ENCODE measurements at regions not wholly inside any gene's neighbourhood (a gene's known extent, or its start where the extent isn't known, plus 50 kb on each side); places are given as distances from the start of the nearest gene placed in this dataset.

GRCh38 chr9:126125992-126126409 is 200.6 kb upstream of the MVB12B start:
- Histone ChIP-seq H3K36me3 (ENCODE audit: control insufficient read depth, insufficient read depth, low read length) (no peaks in the 10 kb centered on the region), H3K27me3 (ENCODE audit: control insufficient read depth, insufficient read depth, low read length) (peaks cover 5% of the 10 kb centered on the region; the same call in 1 of the 2 replicates), H3K4me3 (ENCODE audit: low read depth, low read length) (no peak overlapping the region)
- no peak for TF ChIP-seq CTCF (IDR thresholded peaks at IDR 0.05; ENCODE audit: insufficient read depth, low read depth, low read length)
- no peak for DNase-seq (ENCODE audit: low read depth)
- ChIA-PET POLR2A (no interaction called here), CTCF (interaction anchor here (0.9 kb wide), 1 partner anchor 568 kb away, joined by 3 read pairs; no protein-coding TSS in a partner anchor)

GRCh38 chr9:126126807-126127206 is 199.8 kb upstream of the MVB12B start:
- H3K4me3 ChIP-seq (ENCODE audit: low read depth, low read length) = no peak overlapping the region
- POLR2A ChIA-PET = no interaction called here

GRCh38 chr9:126127591-126127990 is 199.0 kb upstream of the MVB12B start:
- ChIA-PET POLR2A (no interaction called here), CTCF (no interaction called here)
- H3K4me3 ChIP-seq (ENCODE audit: low read depth, low read length) = no peak overlapping the region
- H3K27me3 ChIP-seq (ENCODE audit: control insufficient read depth, insufficient read depth, low read length) = peaks cover 7% of the 10 kb centered on the region
- no peak for TF ChIP-seq CTCF (IDR thresholded peaks at IDR 0.05; ENCODE audit: insufficient read depth, low read depth, low read length)
- no peaks in the 10 kb centered on the region for H3K36me3 ChIP-seq (ENCODE audit: control insufficient read depth, insufficient read depth, low read length)
- DNase-seq (ENCODE audit: low read depth) = no peak

More at GRCh38 chr9:126126807-126127206, 199.8 kb upstream of the MVB12B start:
- no peak for TF ChIP-seq CTCF (IDR thresholded peaks at IDR 0.05; ENCODE audit: insufficient read depth, low read depth, low read length)
- CTCF ChIA-PET = no interaction called here
- no peak for DNase-seq (ENCODE audit: low read depth)
- Histone ChIP-seq H3K36me3 (ENCODE audit: control insufficient read depth, insufficient read depth, low read length) (no peaks in the 10 kb centered on the region), H3K27me3 (ENCODE audit: control insufficient read depth, insufficient read depth, low read length) (peaks cover 7% of the 10 kb centered on the region)

GRCh38 chr9:126128494-126129142 is 198.0 kb upstream of the MVB12B start:
- no peak for TF ChIP-seq CTCF (IDR thresholded peaks at IDR 0.05; ENCODE audit: insufficient read depth, low read depth, low read length)
- ChIA-PET CTCF (no interaction called here), POLR2A (no interaction called here)
- no peaks in the 10 kb centered on the region for H3K36me3 ChIP-seq (ENCODE audit: control insufficient read depth, insufficient read depth, low read length)
- DNase-seq (ENCODE audit: low read depth) = no peak
- H3K27me3 ChIP-seq (ENCODE audit: control insufficient read depth, insufficient read depth, low read length) = peaks cover 4% of the 10 kb centered on the region
- no peak overlapping the region for H3K4me3 ChIP-seq (ENCODE audit: low read depth, low read length)

- ChIA-PET POLR2A (no interaction called here), CTCF (interaction anchor here (0.6 to 0.9 kb wide), 2 partner anchors 16 to 193 kb away, joined by 4 read pairs; no protein-coding TSS in a partner anchor)
- no peak for DNase-seq (ENCODE audit: low read depth)
- no peak overlapping the region for H3K4me3 ChIP-seq (ENCODE audit: low read depth, low read length)
- peaks cover 4% of the 10 kb centered on the region for H3K27me3 ChIP-seq (ENCODE audit: control insufficient read depth, insufficient read depth, low read length)
- H3K36me3 ChIP-seq (ENCODE audit: control insufficient read depth, insufficient read depth, low read length) = no peaks in the 10 kb centered on the region
- TF ChIP-seq CTCF (IDR thresholded peaks at IDR 0.05; ENCODE audit: insufficient read depth, low read depth, low read length) = no peak
These were observed 195.3 kb upstream of the MVB12B start for GRCh38 chr9:126131066-126132010.
